Caco-2 (cell line): ENCODE measurements at regions not wholly inside any gene's neighbourhood (a gene's known extent, or its start where the extent isn't known, plus 50 kb on each side); places are given as distances from the start of the nearest gene placed in this dataset.

ENCODE experiments used
- BruUV-seq: library from RNA; stranded (reverse); fragments of 400-500 nt; replicated peaks from 2 replicates; lab custom pipeline; 2021; lab: Mats Ljungman, UMichigan
- CTCF ChIA-PET: fragments of 300-600 bp; sonication (Branson Sonifier 250); formaldehyde crosslinking; loops from one replicate; lab custom pipeline; 2022; ENCODE audit warnings: antibody characterized with exemption; lab: Charles Lee
- POLR2A ChIA-PET: fragments of 300-600 bp; sonication (Branson Sonifier 250); formaldehyde crosslinking; loops from one replicate; lab custom pipeline; 2022; ENCODE audit warnings: antibody characterized with exemption; lab: Charles Lee
- DNase-seq, 2 experiments: peaks; one replicate each; pipeline versions ENCODE4 v3.0.0 to v3.0.0-alpha.2; 2020 to 2022
- H3K27me3 ChIP-seq: replicated peaks from 2 replicates; pipeline ENCODE4 v1.6.0; 2011; ENCODE audit warnings: low read length; ENCODE audit not compliant: control insufficient read depth, insufficient read depth
- H3K36me3 ChIP-seq: 2 replicates; pipeline ENCODE4 v1.5.1; 2011; ENCODE audit warnings: low read length; ENCODE audit not compliant: control insufficient read depth, insufficient read depth
- H3K4me1 ChIP-seq: fragments of 250-450 bp; sonication (Bioruptor Pico); 2 replicates; pipeline ENCODE4 v1.5.1; 2020; ENCODE audit warnings: mild to moderate bottlenecking
- H3K4me3 ChIP-seq: 2 replicates; pipeline ENCODE4 v1.5.1; 2011; ENCODE audit warnings: low read depth, mild to moderate bottlenecking, control low read depth, low read length
- H3K9me3 ChIP-seq: fragments of 250-450 bp; sonication (Bioruptor Pico); 2 replicates; pipeline ENCODE4 v1.5.1; 2020; ENCODE audit warnings: mild to moderate bottlenecking, moderate library complexity
- H3K27ac Mint-ChIP-seq: one replicate; pipeline ENCODE4 v1.8.0; 2022; ENCODE audit warnings: mixed read lengths; ENCODE audit not compliant: unreplicated experiment
- H3K27me3 Mint-ChIP-seq: one replicate; pipeline ENCODE4 v1.8.0; 2022; ENCODE audit warnings: mixed read lengths; ENCODE audit not compliant: insufficient read depth, unreplicated experiment
- H3K36me3 Mint-ChIP-seq: one replicate; pipeline ENCODE4 v1.8.0; 2022; ENCODE audit warnings: mild to moderate bottlenecking, mixed read lengths; ENCODE audit not compliant: insufficient read depth, unreplicated experiment
- H3K4me1 Mint-ChIP-seq: one replicate; pipeline ENCODE4 v1.8.0; 2022; ENCODE audit warnings: low read depth, mixed read lengths; ENCODE audit not compliant: unreplicated experiment
- H3K4me3 Mint-ChIP-seq: one replicate; pipeline ENCODE4 v1.8.0; 2022; ENCODE audit warnings: mild to moderate bottlenecking, moderate library complexity, mixed read lengths; ENCODE audit not compliant: unreplicated experiment
- H3K9me3 Mint-ChIP-seq: one replicate; pipeline ENCODE4 v1.8.0; 2022; ENCODE audit warnings: mixed read lengths; ENCODE audit not compliant: unreplicated experiment
- intact Hi-C: fragments of 100-400 bp; cut with micrococcal nuclease; formaldehyde crosslinking; loops from one replicate; pipeline ENCODE4 v1.10.0; 2022; ENCODE audit not compliant: unreplicated experiment
- TF ChIP-seq, protein P1 (sequence below), 2 experiments: fragments of 200-600 bp in 1 of 2; IDR thresholded peaks; 1 replicate in 1 of 2; 2 replicates in 1 of 2; pipeline versions ENCODE4 v1.5.1 to v1.8.0; 2011 to 2022; ENCODE audit warnings: antibody characterized with exemption in 1 of 2, control low read depth in 1 of 2, inconsistent platforms in 1 of 2, low read depth in 1 of 2, low read length in 1 of 2, mild to moderate bottlenecking in 1 of 2, moderate library complexity in 1 of 2; ENCODE audit not compliant: insufficient read depth in 1 of 2, severe bottlenecking in 1 of 2, unreplicated experiment in 1 of 2

GRCh38 chr4:67371615-67372014 lies 173.7 kb downstream of the CENPC start:
- no peaks in the 10 kb centered on the region for H3K9me3 Mint-ChIP-seq
- H3K27me3 ChIP-seq: no peaks in the 10 kb centered on the region
- no peaks in the 10 kb centered on the region for H3K36me3 ChIP-seq
- intact Hi-C loops: no loop called here
- H3K4me3 ChIP-seq: no peak overlapping the region
- no peaks in the 10 kb centered on the region for H3K36me3 Mint-ChIP-seq
- no peaks in the 10 kb centered on the region for H3K4me1 ChIP-seq
- BruUV-seq: no TSS peak
- no peaks in the 10 kb centered on the region for H3K4me1 Mint-ChIP-seq
- ChIA-PET POLR2A (no interaction called here), CTCF (no interaction called here)
- H3K4me3 Mint-ChIP-seq: no peak overlapping the region
- TF ChIP-seq, protein P1, sequence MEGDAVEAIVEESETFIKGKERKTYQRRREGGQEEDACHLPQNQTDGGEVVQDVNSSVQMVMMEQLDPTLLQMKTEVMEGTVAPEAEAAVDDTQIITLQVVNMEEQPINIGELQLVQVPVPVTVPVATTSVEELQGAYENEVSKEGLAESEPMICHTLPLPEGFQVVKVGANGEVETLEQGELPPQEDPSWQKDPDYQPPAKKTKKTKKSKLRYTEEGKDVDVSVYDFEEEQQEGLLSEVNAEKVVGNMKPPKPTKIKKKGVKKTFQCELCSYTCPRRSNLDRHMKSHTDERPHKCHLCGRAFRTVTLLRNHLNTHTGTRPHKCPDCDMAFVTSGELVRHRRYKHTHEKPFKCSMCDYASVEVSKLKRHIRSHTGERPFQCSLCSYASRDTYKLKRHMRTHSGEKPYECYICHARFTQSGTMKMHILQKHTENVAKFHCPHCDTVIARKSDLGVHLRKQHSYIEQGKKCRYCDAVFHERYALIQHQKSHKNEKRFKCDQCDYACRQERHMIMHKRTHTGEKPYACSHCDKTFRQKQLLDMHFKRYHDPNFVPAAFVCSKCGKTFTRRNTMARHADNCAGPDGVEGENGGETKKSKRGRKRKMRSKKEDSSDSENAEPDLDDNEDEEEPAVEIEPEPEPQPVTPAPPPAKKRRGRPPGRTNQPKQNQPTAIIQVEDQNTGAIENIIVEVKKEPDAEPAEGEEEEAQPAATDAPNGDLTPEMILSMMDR (IDR thresholded peaks at IDR 0.05; ENCODE audit: insufficient read depth in 1 of 2, low read depth in 1 of 2, low read length in 1 of 2, severe bottlenecking in 1 of 2, unreplicated experiment in 1 of 2): no peak
- H3K27me3 Mint-ChIP-seq: peaks cover 11% of the 10 kb centered on the region
- H3K27ac Mint-ChIP-seq: no peak overlapping the region
- no peak for DNase-seq
- H3K9me3 ChIP-seq: no peaks in the 10 kb centered on the region

DNA sequence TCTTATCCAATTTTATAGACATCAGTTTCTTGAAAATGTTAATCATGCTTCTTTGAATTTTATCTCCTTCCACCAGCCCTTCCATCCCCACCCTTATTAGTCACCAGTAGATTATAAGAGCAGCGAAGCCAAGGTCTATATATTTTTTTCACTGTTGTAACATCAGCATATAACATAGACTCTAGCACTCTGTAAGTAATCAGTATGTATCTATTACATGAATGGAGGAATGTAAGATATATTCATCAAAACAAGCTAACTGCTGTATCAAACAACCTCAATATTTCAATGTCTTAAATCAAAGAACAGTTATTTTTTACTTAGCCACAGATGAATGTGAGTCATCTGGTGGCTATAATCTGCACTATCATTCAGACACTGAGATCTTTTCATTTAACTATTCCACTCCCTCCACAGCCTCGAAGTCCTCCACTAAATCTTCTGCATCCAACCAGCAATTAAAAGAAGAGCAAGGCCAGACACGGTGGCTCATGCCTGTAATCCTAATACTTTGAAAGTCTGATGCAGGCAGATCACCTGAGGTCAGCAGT lies 178.9 kb downstream of the CENPC start:
- Mint-ChIP-seq H3K27ac (no peak overlapping the region), H3K4me1 (no peaks in the 10 kb centered on the region), H3K9me3 (no peaks in the 10 kb centered on the region), H3K4me3 (no peak overlapping the region), H3K27me3 (peaks cover 4% of the 10 kb centered on the region), H3K36me3 (no peaks in the 10 kb centered on the region)
- POLR2A ChIA-PET: no interaction called here
- Histone ChIP-seq H3K4me1 (no peaks in the 10 kb centered on the region), H3K27me3 (no peaks in the 10 kb centered on the region), H3K9me3 (no peaks in the 10 kb centered on the region), H3K36me3 (no peaks in the 10 kb centered on the region), H3K4me3 (no peak overlapping the region)
- TF ChIP-seq, protein P1 (IDR thresholded peaks at IDR 0.05; ENCODE audit: insufficient read depth in 1 of 2, low read depth in 1 of 2, low read length in 1 of 2, severe bottlenecking in 1 of 2, unreplicated experiment in 1 of 2): no peak
- intact Hi-C loops: no loop called here
- CTCF ChIA-PET: no interaction called here
- BruUV-seq: no TSS peak
- DNase-seq: no peak

DNA sequence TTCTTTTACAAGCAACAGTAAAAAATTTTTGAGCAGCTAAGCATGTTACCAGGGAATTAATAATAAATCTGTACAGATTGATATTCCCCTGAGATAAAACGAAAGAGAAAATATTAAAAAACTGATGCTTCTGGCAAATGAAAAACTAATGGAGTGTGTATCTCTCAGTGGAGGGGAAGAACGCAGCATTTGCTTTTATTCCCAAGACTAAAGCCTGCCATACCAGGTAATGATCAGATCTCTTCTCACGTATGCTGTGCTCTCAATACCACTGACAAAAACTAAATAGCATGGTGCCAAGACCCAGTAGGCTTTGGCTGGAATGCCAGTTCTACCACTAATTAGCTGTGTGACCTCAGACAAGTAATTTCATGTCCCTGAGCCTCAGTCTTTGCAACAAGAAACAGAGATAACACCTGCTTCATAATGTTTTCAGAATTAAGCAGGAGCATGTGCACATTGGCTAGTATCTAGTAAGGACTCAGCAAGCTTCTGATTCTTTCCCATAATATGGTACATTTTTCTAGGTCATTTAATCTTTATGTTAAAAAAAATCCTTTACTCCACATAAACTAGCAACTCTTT lies 179.6 kb downstream of the CENPC start:
- intact Hi-C loops: no loop called here
- H3K4me1 Mint-ChIP-seq: no peaks in the 10 kb centered on the region
- Histone ChIP-seq H3K36me3 (no peaks in the 10 kb centered on the region), H3K4me3 (no peak overlapping the region), H3K4me1 (no peaks in the 10 kb centered on the region), H3K27me3 (no peaks in the 10 kb centered on the region), H3K9me3 (no peaks in the 10 kb centered on the region)
- DNase-seq: no peak
- peaks cover 4% of the 10 kb centered on the region for H3K27me3 Mint-ChIP-seq
- no peaks in the 10 kb centered on the region for H3K9me3 Mint-ChIP-seq
- CTCF ChIA-PET: no interaction called here
- no peak overlapping the region for H3K27ac Mint-ChIP-seq
- no TSS peak for BruUV-seq
- no peak overlapping the region for H3K4me3 Mint-ChIP-seq
- no peaks in the 10 kb centered on the region for H3K36me3 Mint-ChIP-seq
- TF ChIP-seq, protein P1 (IDR thresholded peaks at IDR 0.05; ENCODE audit: insufficient read depth in 1 of 2, low read depth in 1 of 2, low read length in 1 of 2, severe bottlenecking in 1 of 2, unreplicated experiment in 1 of 2): no peak
- POLR2A ChIA-PET: no interaction called here
